CD14-positive monocyte (primary cell): ENCODE measurements at regions not wholly inside any gene's neighbourhood (a gene's known extent, or its start where the extent isn't known, plus 50 kb on each side); places are given as distances from the start of the nearest gene placed in this dataset.

ENCODE experiments used
- DNase-seq, 3 donors: peaks; one replicate each; pipeline ENCODE4 v3.0.0-alpha.2; 2011 to 2022
- H2AFZ ChIP-seq: 2 replicates; pipeline ENCODE4 v1.6.0; 2012; ENCODE audit warnings: mild to moderate bottlenecking, low read depth, low read length, inconsistent platforms; ENCODE audit not compliant: insufficient read depth, poor library complexity, severe bottlenecking
- H3K27ac ChIP-seq, 2 donors: 1 replicate in 1 of 2; 2 replicates in 1 of 2; pipeline ENCODE4 v1.5.1; 2012 to 2013; ENCODE audit warnings: low read length in 2 of 2, control low read depth in 1 of 2, inconsistent platforms in 1 of 2, low read depth in 1 of 2, mild to moderate bottlenecking in 1 of 2
- H3K27me3 ChIP-seq, 2 donors: one replicate each; pipeline versions ENCODE4 v1.6.0 to v1.6.1; 2011 to 2013; ENCODE audit warnings: low read length in 2 of 2; ENCODE audit not compliant: control insufficient read depth in 2 of 2, insufficient read depth in 2 of 2
- H3K36me3 ChIP-seq, 2 donors: replicated peaks in 1 of 2; 1 replicate in 1 of 2; 2 replicates in 1 of 2; pipeline versions ENCODE4 v1.5.1 to v1.6.1; 2012 to 2013; ENCODE audit warnings: low read length in 2 of 2, control low read depth in 1 of 2, inconsistent platforms in 1 of 2, mild to moderate bottlenecking in 1 of 2; ENCODE audit not compliant: insufficient read depth in 2 of 2, control insufficient read depth in 1 of 2
- H3K4me1 ChIP-seq, 2 donors: 1 replicate in 1 of 2; 2 replicates in 1 of 2; pipeline versions ENCODE4 v1.5.1 to v1.6.1; 2012 to 2013; ENCODE audit warnings: low read length in 2 of 2, control low read depth in 1 of 2, inconsistent platforms in 1 of 2, mild to moderate bottlenecking in 1 of 2, moderate library complexity in 1 of 2; ENCODE audit not compliant: insufficient read depth in 2 of 2, control insufficient read depth in 1 of 2
- H3K4me2 ChIP-seq: replicated peaks from 2 replicates; pipeline ENCODE3; 2012; ENCODE audit warnings: low read length, moderate library complexity, mild to moderate bottlenecking; ENCODE audit not compliant: poor library complexity, severe bottlenecking; ENCODE audit errors: extremely low read depth
- H3K4me3 ChIP-seq, 3 experiments: fragments of 200-600 bp in 1 of 3; sonication (generic) in 1 of 3; replicated peaks in 1 of 3; 1 replicate in 2 of 3; 2 replicates in 1 of 3; pipeline ENCODE4 v1.5.1; 2011 to 2013; ENCODE audit warnings: low read length in 3 of 3, mild to moderate bottlenecking in 3 of 3, control low read depth in 2 of 3, low read depth in 2 of 3, inconsistent platforms in 1 of 3, moderate library complexity in 1 of 3
- H3K79me2 ChIP-seq: 2 replicates; pipeline ENCODE4 v1.6.0; 2012; ENCODE audit warnings: mild to moderate bottlenecking, control low read depth, inconsistent platforms, low read length, moderate library complexity; ENCODE audit not compliant: insufficient read depth
- H3K9ac ChIP-seq: 2 replicates; pipeline ENCODE4 v1.6.0; 2017; ENCODE audit warnings: low read length, mild to moderate bottlenecking; ENCODE audit not compliant: insufficient read depth, poor library complexity, severe bottlenecking
- H3K9me3 ChIP-seq, 2 donors: replicated peaks in 1 of 2; 1 replicate in 1 of 2; 2 replicates in 1 of 2; pipeline versions ENCODE4 v1.5.1 to v1.6.1; 2012 to 2013; ENCODE audit warnings: low read length in 2 of 2, control low read depth in 1 of 2; ENCODE audit not compliant: control insufficient read depth in 1 of 2, insufficient read depth in 1 of 2
- H4K20me1 ChIP-seq: 2 replicates; pipeline ENCODE4 v1.6.0; 2012; ENCODE audit warnings: mild to moderate bottlenecking, low read length, control low read depth, moderate library complexity; ENCODE audit not compliant: insufficient read depth
- H3K27ac Mint-ChIP-seq, 7 donors: one replicate each; pipeline ENCODE4 v1.8.0; 2020; ENCODE audit warnings: mild to moderate bottlenecking in 7 of 7, mixed read lengths in 7 of 7, moderate library complexity in 6 of 7, inconsistent platforms in 2 of 7
- H3K27me3 Mint-ChIP-seq, 3 donors: one replicate each; pipeline ENCODE4 v1.8.0; 2021 to 2022; ENCODE audit warnings: low read depth in 3 of 3, mild to moderate bottlenecking in 3 of 3, mixed read lengths in 3 of 3, moderate library complexity in 3 of 3, inconsistent platforms in 1 of 3
- H3K36me3 Mint-ChIP-seq, 2 donors: one replicate each; pipeline ENCODE4 v1.8.0; 2020; ENCODE audit warnings: mixed read lengths in 2 of 2, inconsistent platforms in 1 of 2, mild to moderate bottlenecking in 1 of 2
- H3K4me1 Mint-ChIP-seq: one replicate; pipeline ENCODE4 v1.8.0; 2020; ENCODE audit warnings: mild to moderate bottlenecking, mixed read lengths
- H3K4me3 Mint-ChIP-seq, 2 donors: one replicate each; pipeline ENCODE4 v1.8.0; 2020; ENCODE audit warnings: mild to moderate bottlenecking in 2 of 2, mixed read lengths in 2 of 2, moderate library complexity in 1 of 2
- H3K9me3 Mint-ChIP-seq, 7 donors: one replicate each; pipeline ENCODE4 v1.8.0; 2020 to 2022; ENCODE audit warnings: mixed read lengths in 7 of 7, mild to moderate bottlenecking in 6 of 7, moderate library complexity in 6 of 7, inconsistent platforms in 2 of 7
- CTCF ChIP-seq: fragments of 200-600 bp; IDR thresholded peaks from one replicate; pipeline ENCODE4 v1.8.0; 2022; ENCODE audit warnings: antibody characterized with exemption, mild to moderate bottlenecking
- WGBS: methylation state at CpG from one replicate; pipeline ENCODE4 v1.1.5; 2013; ENCODE audit warnings: missing lambda C conversion rate; ENCODE audit not compliant: insufficient coverage; 5-methylcytosine and 5-hydroxymethylcytosine counted together
- intact Hi-C, 2 donors: fragments of 100-400 bp; cut with micrococcal nuclease; formaldehyde crosslinking; loops; one replicate each; pipeline versions ENCODE4 v1.15.0 to v1.15.1; 2023

- H3K27me3 ChIP-seq = peaks cover 8 to 12% of the 10 kb centered on the region in 2 donors
- no peak for TF ChIP-seq CTCF
- intact Hi-C loops = no loop called here
- Mint-ChIP-seq H3K9me3 (no peaks in the 10 kb centered on the region), H3K27ac (no peak overlapping the region), H3K4me1 (no peaks in the 10 kb centered on the region), H3K27me3 (peaks cover 19 to 30% (median 26%) of the 10 kb centered on the region in 3 donors), H3K36me3 (no peaks in the 10 kb centered on the region), H3K4me3 (no peak overlapping the region)
- no peak overlapping the region for H2AFZ ChIP-seq
- DNase-seq = no peak
- H3K4me2 ChIP-seq = no peak overlapping the region
- no peaks in the 10 kb centered on the region for H3K36me3 ChIP-seq
- no peaks in the 10 kb centered on the region for H3K9me3 ChIP-seq
- H3K4me3 ChIP-seq = no peak overlapping the region
- H3K4me1 ChIP-seq = no peaks in the 10 kb centered on the region
- no peaks in the 10 kb centered on the region for H4K20me1 ChIP-seq
- H3K79me2 ChIP-seq = no peaks in the 10 kb centered on the region
- H3K9ac ChIP-seq = no peak overlapping the region
- H3K27ac ChIP-seq = no peak overlapping the region
- WGBS = 90% methylated on average over 2 of the region's 8 CpGs
Observed at GRCh38 chr20:46816886-46817638, 77.6 kb upstream of the EYA2 start.

GRCh38 chr20:46820682-46821081 is 74.0 kb upstream of the EYA2 start:
- Histone ChIP-seq H3K4me1 (no peaks in the 10 kb centered on the region), H3K27ac (no peak overlapping the region), H3K9ac (no peak overlapping the region), H3K9me3 (no peaks in the 10 kb centered on the region), H3K79me2 (no peaks in the 10 kb centered on the region), H3K4me3 (no peak overlapping the region), H4K20me1 (no peaks in the 10 kb centered on the region), H3K36me3 (no peaks in the 10 kb centered on the region), H3K4me2 (no peak overlapping the region), H2AFZ (no peak overlapping the region), H3K27me3 (peaks cover 2 to 3% of the 10 kb centered on the region in 2 donors)
- Mint-ChIP-seq H3K27me3 (peaks cover 8 to 24% (median 22%) of the 10 kb centered on the region in 3 donors), H3K36me3 (no peaks in the 10 kb centered on the region), H3K9me3 (peaks cover 0 to 9% (median 5%) of the 10 kb centered on the region in 7 donors), H3K4me3 (no peak overlapping the region), H3K27ac (no peak overlapping the region), H3K4me1 (no peaks in the 10 kb centered on the region)
- TF ChIP-seq CTCF = no peak
- no peak for DNase-seq
- intact Hi-C loops = no loop called here
- 68% methylated on average over 3 of the region's 3 CpGs for WGBS
